HG02678 (cell line): ENCODE measurements at regions not wholly inside any gene's neighbourhood (a gene's known extent, or its start where the extent isn't known, plus 50 kb on each side); places are given as distances from the start of the nearest gene placed in this dataset.

ENCODE experiments used
- ATAC-seq: cut with Tn5 transposase; IDR thresholded peaks from one replicate; pipeline ENCODE4 v1.9.1; 2021; ENCODE audit warnings: mild to moderate bottlenecking, moderate library complexity; ENCODE audit not compliant: unreplicated experiment

DNA sequence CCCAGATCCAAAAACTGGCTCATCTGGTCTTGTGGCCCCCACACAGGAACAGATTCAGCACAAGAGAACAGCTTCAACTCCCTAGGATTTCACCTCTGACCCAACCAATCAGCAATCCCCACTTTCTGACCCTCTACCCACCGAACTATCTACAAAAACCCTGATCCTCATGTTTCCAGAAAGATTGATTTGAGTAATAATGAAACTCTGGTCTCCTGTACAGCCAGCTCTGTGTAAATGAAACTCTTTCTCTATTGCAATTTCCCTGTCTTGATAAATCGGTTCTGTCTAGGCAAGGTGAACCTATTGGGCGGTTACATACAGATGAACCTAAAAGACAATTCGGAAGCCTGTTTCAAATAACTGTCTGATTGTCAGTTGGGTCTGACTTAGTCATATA, 847.6 kb upstream of the ALCAM start:
- ATAC-seq = peak; percentile 34

DNA sequence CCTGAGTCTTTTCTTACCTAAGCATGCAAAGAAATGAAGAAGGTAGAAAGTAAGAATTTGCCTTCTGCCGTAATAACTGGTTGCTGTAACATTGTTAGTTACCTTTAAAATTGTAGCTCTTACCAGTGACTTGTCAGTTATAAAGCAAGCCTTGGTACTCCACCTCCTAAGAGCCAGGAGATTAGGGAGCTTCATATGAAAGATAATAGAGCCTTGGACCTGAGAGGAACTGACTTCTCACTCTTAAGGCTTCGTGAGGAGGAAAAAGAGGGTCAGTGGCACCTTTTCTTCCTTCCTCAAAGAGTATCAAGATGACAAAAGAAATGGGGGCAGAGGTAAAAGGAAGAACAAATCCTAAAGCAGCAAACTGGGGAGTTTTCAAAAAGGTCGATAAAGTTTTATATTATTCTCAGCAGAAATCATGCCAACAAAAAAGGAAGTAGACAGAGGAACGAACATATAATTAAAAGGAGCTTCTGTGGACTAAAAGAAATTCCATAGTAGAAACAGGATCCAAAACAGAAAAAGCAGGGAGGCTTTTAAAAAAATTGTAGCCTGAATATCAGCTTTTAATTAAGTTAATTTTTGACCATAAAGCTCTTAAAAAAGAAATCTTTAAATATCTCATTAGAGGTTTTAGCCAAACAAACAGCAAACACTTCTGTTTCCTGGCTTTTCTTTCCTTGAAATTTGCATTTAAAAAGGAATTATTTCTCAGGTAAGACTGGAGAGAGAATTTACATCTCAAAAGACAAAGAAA, 847.1 kb upstream of the ALCAM start:
- ATAC-seq = peak; percentile 0

DNA sequence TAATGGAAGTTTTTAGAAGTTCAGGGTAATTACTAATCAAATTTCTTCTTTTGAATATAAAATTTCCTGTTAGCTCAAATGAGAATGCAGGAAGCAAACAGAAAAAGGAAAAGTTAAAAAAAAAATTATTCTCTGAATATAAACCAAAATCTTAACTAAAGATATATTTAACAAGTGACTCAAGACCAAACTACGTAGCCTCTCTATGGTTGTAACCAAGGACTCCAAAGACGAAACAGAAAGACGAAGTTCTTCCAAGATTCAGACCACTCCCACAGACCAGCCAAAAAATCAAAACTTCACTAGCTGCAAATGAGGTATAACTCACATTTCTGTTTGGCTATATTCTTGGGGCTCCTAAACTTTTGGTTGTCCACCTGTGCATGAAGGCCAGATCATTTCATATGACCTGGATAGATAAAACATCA, 846.5 kb upstream of the ALCAM start:
- ATAC-seq = peak; percentile 42

- peak; percentile 47 for ATAC-seq
These were observed 844.9 kb upstream of the ALCAM start for GRCh38 chr3:104521606-104522336.

- ATAC-seq = no peak
These were observed 843.6 kb upstream of the ALCAM start for GRCh38 chr3:104523136-104523535.

DNA sequence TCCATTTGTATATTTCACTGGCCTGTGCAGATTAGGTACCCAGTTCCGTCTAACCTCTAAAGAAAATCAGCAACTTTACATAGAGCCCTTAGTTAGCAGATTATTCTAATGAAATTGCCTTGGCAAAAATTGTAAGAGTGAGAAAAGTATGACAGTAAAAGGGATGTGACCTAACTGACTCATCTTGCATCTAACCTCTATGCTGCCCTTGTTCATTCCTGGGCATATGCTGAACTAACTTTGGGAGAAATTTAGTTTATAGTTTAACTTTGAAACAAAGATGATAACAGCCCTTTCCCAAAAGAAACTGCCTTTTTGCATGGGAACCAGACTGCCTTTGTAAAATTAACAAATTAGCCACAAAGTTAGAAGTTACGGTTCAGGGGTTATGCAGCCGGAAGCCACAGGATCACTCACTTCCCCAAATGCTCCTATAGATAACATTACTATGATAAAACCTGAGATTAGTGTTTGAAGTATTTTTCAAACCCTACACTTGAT, 839.8 kb upstream of the ALCAM start:
- ATAC-seq = peak; percentile 75

DNA sequence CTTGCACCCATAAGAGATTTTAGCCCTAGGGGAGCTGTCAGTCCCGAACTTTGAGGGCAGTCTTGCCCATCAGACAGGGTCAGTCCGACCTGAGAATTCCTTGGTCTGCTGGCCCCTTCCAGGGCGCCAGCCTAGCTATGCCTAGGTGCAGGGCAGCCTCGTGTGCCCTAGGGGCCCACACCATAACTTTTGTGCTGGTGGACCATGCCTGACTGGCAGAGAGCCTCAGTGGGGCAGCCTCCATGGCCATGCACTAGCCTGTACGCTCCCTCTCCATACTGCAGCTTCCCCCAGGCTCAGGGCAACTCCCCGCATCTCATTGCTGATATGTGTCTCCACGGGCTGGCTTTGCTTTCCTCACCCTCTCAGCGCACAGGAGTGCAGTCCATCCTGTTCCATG, 835.8 kb upstream of the ALCAM start:
- ATAC-seq = no peak

DNA sequence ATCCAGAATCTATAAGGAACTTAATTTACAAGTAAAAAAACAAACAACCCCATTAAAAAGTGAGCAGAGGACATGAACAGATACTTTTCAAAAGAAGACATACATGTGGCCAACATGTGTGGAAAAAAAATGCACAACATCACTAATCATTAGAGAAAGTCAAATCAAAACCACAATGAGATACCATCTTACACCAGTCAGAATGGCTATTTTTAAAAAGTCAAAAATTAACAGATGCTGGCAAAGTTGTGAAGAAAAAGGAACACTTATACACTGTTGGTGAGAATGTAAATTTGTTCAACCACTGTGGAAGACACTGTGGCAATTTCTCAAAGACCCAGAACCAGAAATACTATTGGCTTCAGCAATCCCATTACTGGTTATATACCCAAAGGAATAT, 830.0 kb upstream of the ALCAM start:
- ATAC-seq = no peak

- no peak for ATAC-seq
These were observed 829.4 kb upstream of the ALCAM start for GRCh38 chr3:104537323-104537722.

DNA sequence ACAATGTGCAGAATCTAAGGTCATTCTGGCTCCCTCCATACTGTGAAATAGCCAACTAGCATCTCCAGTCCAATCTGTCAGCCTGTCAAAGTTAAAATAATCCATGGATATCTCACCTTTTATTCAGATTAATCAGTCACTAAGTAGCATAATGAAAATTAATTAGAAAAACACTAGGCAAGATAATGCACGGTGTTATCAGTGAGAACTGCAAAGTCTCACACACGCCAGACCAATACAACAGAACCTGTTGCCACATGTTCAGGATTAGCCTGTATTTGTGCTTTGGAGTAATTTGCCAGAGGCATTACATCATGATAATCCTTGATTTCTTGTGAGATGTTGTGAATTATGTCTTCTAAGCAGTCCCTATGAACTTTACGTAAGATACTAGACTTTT, 820.4 kb upstream of the ALCAM start:
- ATAC-seq = no peak

- ATAC-seq = no peak
These were observed 819.7 kb upstream of the ALCAM start for GRCh38 chr3:104547031-104547430.

DNA sequence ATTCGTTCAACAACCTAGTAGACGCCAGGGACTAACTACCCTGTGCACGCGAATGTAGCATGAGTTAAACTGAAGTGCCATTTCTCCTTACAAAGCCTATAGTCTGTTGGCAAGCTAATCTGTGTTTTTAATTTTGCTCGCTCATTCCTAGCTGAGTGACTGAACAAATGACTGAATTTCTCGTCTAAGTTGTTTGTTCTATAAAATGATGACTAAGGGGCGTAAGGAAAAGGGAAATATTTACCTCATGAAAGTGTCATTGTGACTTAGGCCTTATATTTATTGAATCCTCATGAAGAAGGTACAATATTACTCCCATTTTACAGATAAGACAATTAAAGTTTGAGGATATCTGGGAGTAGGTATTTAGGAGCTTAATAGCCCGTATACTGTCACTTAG, 818.3 kb upstream of the ALCAM start:
- ATAC-seq = no peak

DNA sequence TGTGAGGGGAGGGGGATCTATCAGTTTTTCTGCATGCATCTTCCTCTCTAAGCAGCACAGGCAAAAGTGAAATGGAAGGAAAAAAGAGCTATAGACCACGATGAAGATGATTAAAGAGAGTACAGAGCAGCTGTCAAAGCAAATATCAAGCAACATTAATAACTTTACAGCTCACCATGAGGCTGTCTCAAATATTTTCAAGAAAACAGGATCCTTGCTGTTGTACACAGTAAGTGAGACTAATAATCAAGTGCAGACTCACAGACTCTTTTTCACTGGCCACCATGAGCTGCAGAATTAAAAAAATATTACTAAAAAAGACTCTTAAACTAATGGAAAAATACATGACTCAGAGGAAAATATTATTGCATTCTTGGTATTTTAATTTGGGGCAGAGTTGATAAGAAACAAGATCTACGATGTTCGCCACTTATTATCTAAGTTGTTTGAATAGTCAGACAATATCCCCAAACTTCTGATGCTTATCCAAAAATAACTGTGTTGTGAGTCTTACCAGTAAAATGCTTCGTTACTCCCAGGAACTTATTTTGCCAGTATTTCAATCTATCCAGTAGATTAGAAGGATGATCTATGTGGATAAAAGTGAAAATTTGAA, 817.5 kb upstream of the ALCAM start:
- ATAC-seq = no peak

GRCh38 chr3:104553121-104553520, 813.6 kb upstream of the ALCAM start:
- no peak for ATAC-seq

GRCh38 chr3:104554425-104554824, 812.3 kb upstream of the ALCAM start:
- ATAC-seq = no peak

DNA sequence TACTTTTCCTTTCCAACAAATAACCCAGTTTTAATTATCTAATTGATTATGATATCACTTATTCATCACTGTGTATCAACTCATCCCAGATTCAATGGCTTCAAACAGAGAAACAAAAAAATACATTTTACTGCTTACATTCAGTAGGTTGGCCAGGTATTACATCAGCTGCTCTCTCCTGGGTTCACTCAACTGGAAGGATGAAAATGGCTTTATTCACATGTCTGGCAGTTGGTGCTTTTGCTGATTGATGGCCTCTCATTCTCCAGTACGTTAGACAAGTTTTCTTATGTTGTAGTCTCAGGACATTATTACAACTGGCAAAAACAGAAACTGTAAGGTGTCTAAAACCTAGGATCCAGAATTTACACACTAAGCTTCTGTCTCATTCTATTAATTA, 811.0 kb upstream of the ALCAM start:
- ATAC-seq = no peak

- ATAC-seq = no peak
These were observed 810.2 kb upstream of the ALCAM start for GRCh38 chr3:104556372-104557078.

DNA sequence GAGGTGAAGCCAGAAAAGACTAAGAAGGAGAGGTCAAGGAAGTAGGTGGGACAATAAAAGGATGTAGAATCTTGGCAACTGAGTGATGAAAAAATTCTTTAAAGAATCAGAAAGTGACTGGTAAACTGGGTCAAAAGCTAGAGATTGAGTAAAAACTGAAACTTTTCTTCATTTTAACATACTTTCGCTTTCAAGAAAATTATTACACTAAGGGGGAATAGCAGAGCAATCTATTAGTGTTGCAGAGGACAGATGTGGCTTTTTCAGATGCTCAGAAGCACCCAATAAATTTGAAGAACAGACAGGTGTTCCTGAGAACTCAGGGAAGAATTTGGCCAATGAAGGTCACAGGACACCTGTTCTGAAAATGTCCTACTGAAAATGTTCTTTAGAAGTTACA, 805.4 kb upstream of the ALCAM start:
- ATAC-seq = no peak

DNA sequence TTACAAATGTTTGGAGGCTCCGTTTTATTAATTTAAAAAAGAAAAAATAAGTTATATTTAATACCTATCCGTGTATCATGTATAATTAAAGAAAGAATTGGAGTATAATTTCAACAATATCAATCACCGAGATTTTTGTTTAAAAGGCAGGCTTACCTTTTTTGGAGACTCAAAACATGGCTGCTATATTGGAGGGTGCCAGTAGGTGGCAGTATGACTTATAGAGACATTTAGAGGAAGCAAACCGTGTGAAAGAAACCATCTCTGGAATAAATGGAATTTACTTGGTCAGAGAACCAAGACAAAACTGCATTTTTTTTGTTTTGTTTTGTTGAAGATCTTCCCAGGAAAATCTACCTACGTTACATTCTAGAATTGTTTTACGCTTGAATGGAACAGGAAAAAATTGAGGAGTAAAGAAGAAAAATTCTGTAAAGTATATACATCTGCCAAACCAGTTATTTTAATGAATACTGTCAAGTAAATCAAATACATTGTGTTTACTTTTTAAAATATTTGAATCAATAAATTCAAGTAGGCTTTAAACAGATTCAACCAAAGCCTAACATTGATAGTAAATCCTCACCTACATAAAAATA, 802.6 kb upstream of the ALCAM start:
- ATAC-seq = no peak

DNA sequence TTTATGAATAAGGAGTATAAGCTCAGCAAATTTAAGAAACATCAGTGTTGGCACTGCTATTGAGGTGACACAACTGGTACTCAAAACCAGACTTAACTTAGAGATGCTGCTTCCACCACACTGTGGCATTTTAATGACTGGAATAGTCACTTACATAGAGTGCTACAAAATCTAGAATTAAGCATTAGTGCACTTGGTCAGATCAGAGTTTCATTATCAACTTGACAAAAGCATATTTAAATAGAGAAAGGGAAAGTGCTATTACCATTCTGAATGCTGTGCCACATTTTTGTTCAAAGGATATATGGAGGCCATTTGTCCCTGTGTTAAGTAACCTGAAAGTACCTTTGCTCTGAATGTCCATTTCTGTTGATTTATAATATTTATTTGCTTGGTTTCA, 800.7 kb upstream of the ALCAM start:
- no peak for ATAC-seq

- no peak for ATAC-seq
These were observed 791.1 kb upstream of the ALCAM start for GRCh38 chr3:104575634-104576033.
